ENCODE measurements at regions not wholly inside any gene's neighbourhood (a gene's known extent, or its start where the extent isn't known, plus 50 kb on each side); places are given as distances from the start of the nearest gene placed in this dataset.

- no peak for DNase-seq (ENCODE audit: low read depth in 2 of 2)
Observed at GRCh38 chr1:193740762-193741161, 554.3 kb upstream of the B3GALT2 start.

GRCh38 chr1:193736507-193736906 lies 550.1 kb upstream of the B3GALT2 start:
- no peak for DNase-seq (ENCODE audit: low read depth in 2 of 2)

GRCh38 chr1:193733674-193734073 lies 547.3 kb upstream of the B3GALT2 start:
- DNase-seq (ENCODE audit: low read depth in 2 of 2) = no peak

- DNase-seq (ENCODE audit: low read depth in 2 of 2) = no peak
Observed at GRCh38 chr1:193730017-193730416, 543.6 kb upstream of the B3GALT2 start.

- DNase-seq (ENCODE audit: low read depth in 2 of 2) = no peak
Observed at GRCh38 chr1:193729429-193729828, 543.0 kb upstream of the B3GALT2 start.

- no peak for DNase-seq (ENCODE audit: low read depth in 2 of 2)
Observed at GRCh38 chr1:193727850-193728249, 541.4 kb upstream of the B3GALT2 start.

GRCh38 chr1:193726722-193727121 lies 540.3 kb upstream of the B3GALT2 start:
- DNase-seq (ENCODE audit: low read depth in 2 of 2) = no peak

- no peak for DNase-seq (ENCODE audit: low read depth in 2 of 2)
Observed at GRCh38 chr1:193712392-193712791, 526.0 kb upstream of the B3GALT2 start.

- no peak for DNase-seq (ENCODE audit: low read depth in 2 of 2)
Observed at GRCh38 chr1:193709607-193710006, 523.2 kb upstream of the B3GALT2 start.

GRCh38 chr1:193707271-193708021 lies 521.0 kb upstream of the B3GALT2 start:
- DNase-seq (ENCODE audit: low read depth in 2 of 2) = no peak

- DNase-seq (ENCODE audit: low read depth in 2 of 2) = no peak
Observed at GRCh38 chr1:193706766-193707165, 520.4 kb upstream of the B3GALT2 start.

- no peak for DNase-seq (ENCODE audit: low read depth in 2 of 2)
Observed at GRCh38 chr1:193705554-193705981, 519.2 kb upstream of the B3GALT2 start.

GRCh38 chr1:193703655-193704054 lies 517.2 kb upstream of the B3GALT2 start:
- no peak for DNase-seq (ENCODE audit: low read depth in 2 of 2)

GRCh38 chr1:193703121-193703520 lies 516.7 kb upstream of the B3GALT2 start:
- no peak for DNase-seq (ENCODE audit: low read depth in 2 of 2)

- DNase-seq (ENCODE audit: low read depth in 2 of 2) = no peak
Observed at GRCh38 chr1:193701759-193702158, 515.3 kb upstream of the B3GALT2 start.

GRCh38 chr1:193700710-193701355 lies 514.4 kb upstream of the B3GALT2 start:
- no peak for DNase-seq (ENCODE audit: low read depth in 2 of 2)

GRCh38 chr1:193699261-193699660 lies 512.8 kb upstream of the B3GALT2 start:
- no peak for DNase-seq (ENCODE audit: low read depth in 2 of 2)

- no peak for DNase-seq (ENCODE audit: low read depth in 2 of 2)
Observed at GRCh38 chr1:193697776-193698175, 511.4 kb upstream of the B3GALT2 start.

GRCh38 chr1:193697115-193697762 lies 510.8 kb upstream of the B3GALT2 start:
- DNase-seq (ENCODE audit: low read depth in 2 of 2) = no peak

GRCh38 chr1:193694741-193695140 lies 508.3 kb upstream of the B3GALT2 start:
- DNase-seq (ENCODE audit: low read depth in 2 of 2) = no peak

GRCh38 chr1:193685986-193686385 lies 499.6 kb upstream of the B3GALT2 start:
- DNase-seq (ENCODE audit: low read depth in 2 of 2) = no peak

GRCh38 chr1:193681422-193681821 lies 495.0 kb upstream of the B3GALT2 start:
- no peak for DNase-seq (ENCODE audit: low read depth in 2 of 2)

GRCh38 chr1:193680924-193681316 lies 494.5 kb upstream of the B3GALT2 start:
- DNase-seq (ENCODE audit: low read depth in 2 of 2) = no peak

All from stimulated activated CD4-positive, alpha-beta T cell treated with anti-CD3 and anti-CD28 coated beads, Interleukin-15, amount 100 ng/mL, for 48 hours (primary cell).